ENCODE measurements at regions not wholly inside any gene's neighbourhood (a gene's known extent, or its start where the extent isn't known, plus 50 kb on each side); places are given as distances from the start of the nearest gene placed in this dataset.

GRCh38 chr4:112775801-112776200 is 138.9 kb downstream of the LARP7 start:
- TF ChIP-seq JUN (IDR thresholded peaks at IDR 0.05; ENCODE audit: borderline replicate concordance, insufficient read depth, insufficient read length, low read depth): no peak
- no peak for TF ChIP-seq CTCF (IDR thresholded peaks at IDR 0.05; ENCODE audit: extremely low read depth in 1 of 2, insufficient read depth in 1 of 2, low read depth in 1 of 2, low read length in 2 of 2)
- no peak for TF ChIP-seq MAX (IDR thresholded peaks at IDR 0.05; ENCODE audit: insufficient read depth, insufficient read length)
- TF ChIP-seq POLR2A (IDR thresholded peaks at IDR 0.05; ENCODE audit: low read depth, low read length): no peak
- no peak for TF ChIP-seq GATA2 (IDR thresholded peaks at IDR 0.05; ENCODE audit: insufficient read depth, insufficient read length, low read depth, low read length)
- no peak for TF ChIP-seq EZH2 (IDR thresholded peaks at IDR 0.05; ENCODE audit: borderline replicate concordance, low read depth, low read length, severe bottlenecking)
- no peak for TF ChIP-seq POLR2AphosphoS5 (IDR thresholded peaks at IDR 0.05; ENCODE audit: insufficient read depth, low read depth, low read length)
- no peak for TF ChIP-seq MYC (IDR thresholded peaks at IDR 0.05; ENCODE audit: low read depth, low read length)
